H9 (cell line): ENCODE measurements at regions not wholly inside any gene's neighbourhood (a gene's known extent, or its start where the extent isn't known, plus 50 kb on each side); places are given as distances from the start of the nearest gene placed in this dataset.
"Not testable (repeated sequence)": the region's sequence is repeated elsewhere in the genome, so short reads cannot be mapped to it uniquely, and the experiment has no call there.

Experiments used
- DNase-seq: peaks from one replicate; pipeline ENCODE4 v3.0.0-alpha.2; 2017
- H2AFZ ChIP-seq: one replicate; pipeline ENCODE4 v1.6.1; 2013; ENCODE audit warnings: mild to moderate bottlenecking, low read length, control low read depth, moderate library complexity
- H2AK5ac ChIP-seq: 2 replicates; pipeline ENCODE4 v1.6.1; 2013; ENCODE audit warnings: low read length, control low read depth, mixed read lengths; ENCODE audit not compliant: insufficient read length
- H2BK120ac ChIP-seq: one replicate; pipeline ENCODE4 v1.6.1; 2013; ENCODE audit warnings: low read depth, mild to moderate bottlenecking, low read length, control low read depth, inconsistent platforms; ENCODE audit not compliant: poor library complexity, severe bottlenecking
- H2BK12ac ChIP-seq: 2 replicates; pipeline ENCODE4 v1.6.1; 2013; ENCODE audit warnings: low read length, control low read depth, mixed read lengths, low read depth; ENCODE audit not compliant: insufficient read length
- H2BK15ac ChIP-seq: 2 replicates; pipeline ENCODE4 v1.6.1; 2013; ENCODE audit warnings: low read depth, low read length, control low read depth
- H2BK20ac ChIP-seq: one replicate; pipeline ENCODE4 v1.6.1; 2013; ENCODE audit warnings: low read depth, mild to moderate bottlenecking, low read length, control low read depth, inconsistent platforms; ENCODE audit not compliant: poor library complexity, severe bottlenecking
- H2BK5ac ChIP-seq: 2 replicates; pipeline ENCODE4 v1.6.1; 2013; ENCODE audit warnings: low read length, control low read depth, mixed read lengths; ENCODE audit not compliant: insufficient read length
- H3K14ac ChIP-seq: 2 replicates; pipeline ENCODE4 v1.6.1; 2013; ENCODE audit warnings: low read length, control low read depth; ENCODE audit not compliant: insufficient read depth
- H3K18ac ChIP-seq: 2 replicates; pipeline ENCODE4 v1.6.1; 2013; ENCODE audit warnings: low read depth, mild to moderate bottlenecking, mixed read lengths, low read length, control low read depth; ENCODE audit not compliant: insufficient read length
- H3K23ac ChIP-seq: 2 replicates; pipeline ENCODE4 v1.6.1; 2013; ENCODE audit warnings: low read length, control low read depth, mixed read lengths, low read depth; ENCODE audit not compliant: insufficient read length
- H3K23me2 ChIP-seq: 2 replicates; pipeline ENCODE4 v1.6.1; 2013; ENCODE audit warnings: low read depth, mild to moderate bottlenecking, mixed read lengths, low read length, control low read depth; ENCODE audit not compliant: insufficient read length, poor library complexity, severe bottlenecking
- H3K27ac ChIP-seq: 2 replicates; pipeline ENCODE4 v1.5.1; 2013; ENCODE audit warnings: low read length, control low read depth, mixed read lengths, low read depth; ENCODE audit not compliant: insufficient read length
- H3K27me3 ChIP-seq: 2 replicates; pipeline ENCODE4 v1.6.1; 2013; ENCODE audit warnings: low read length, control low read depth, inconsistent platforms; ENCODE audit not compliant: insufficient read depth
- H3K4ac ChIP-seq: 2 replicates; pipeline ENCODE4 v1.6.1; 2013; ENCODE audit warnings: low read depth, mild to moderate bottlenecking, control low read depth, inconsistent platforms, low read length, moderate library complexity
- H3K4me1 ChIP-seq: 2 replicates; pipeline ENCODE4 v1.6.1; 2013; ENCODE audit warnings: low read length, control low read depth, inconsistent platforms; ENCODE audit not compliant: insufficient read depth
- H3K4me2 ChIP-seq: 2 replicates; pipeline ENCODE4 v1.6.1; 2013; ENCODE audit warnings: low read length, control low read depth, mixed read lengths; ENCODE audit not compliant: insufficient read length, insufficient read depth
- H3K56ac ChIP-seq: 2 replicates; pipeline ENCODE4 v1.6.1; 2013; ENCODE audit warnings: low read depth, mild to moderate bottlenecking, mixed read lengths, low read length, control low read depth; ENCODE audit not compliant: insufficient read length
- H3K79me1 ChIP-seq: 2 replicates; pipeline ENCODE4 v1.6.1; 2013; ENCODE audit warnings: low read depth, mild to moderate bottlenecking, moderate library complexity, low read length, control low read depth, inconsistent platforms; ENCODE audit not compliant: insufficient read depth, poor library complexity, severe bottlenecking
- H3K79me2 ChIP-seq: 2 replicates; pipeline ENCODE4 v1.6.1; 2013; ENCODE audit warnings: low read length, control low read depth, inconsistent platforms; ENCODE audit not compliant: insufficient read depth
- H3K9ac ChIP-seq: 2 replicates; pipeline ENCODE4 v1.6.1; 2013; ENCODE audit warnings: low read length, control low read depth, mixed read lengths; ENCODE audit not compliant: insufficient read length; ENCODE audit errors: extremely low read depth
- H3K9me3 ChIP-seq: one replicate; pipeline ENCODE4 v1.6.1; 2013; ENCODE audit warnings: low read depth, low read length, inconsistent platforms; ENCODE audit not compliant: control insufficient read depth
- H3T11ph ChIP-seq: one replicate; pipeline ENCODE4 v1.6.1; 2013; ENCODE audit warnings: mild to moderate bottlenecking, low read length, control low read depth, inconsistent platforms
- H4K20me1 ChIP-seq: one replicate; pipeline ENCODE4 v1.6.1; 2013; ENCODE audit not compliant: control insufficient read depth, insufficient read length, insufficient read depth
- H4K5ac ChIP-seq: 2 replicates; pipeline ENCODE4 v1.6.1; 2013; ENCODE audit warnings: low read depth, mild to moderate bottlenecking, mixed read lengths, low read length, control low read depth; ENCODE audit not compliant: insufficient read length
- H4K8ac ChIP-seq: replicated peaks from 2 replicates; pipeline ENCODE4 v1.6.1; 2013; ENCODE audit warnings: low read length, control low read depth, mixed read lengths, low read depth; ENCODE audit not compliant: insufficient read length
- H4K91ac ChIP-seq: 2 replicates; pipeline ENCODE4 v1.6.1; 2013; ENCODE audit warnings: low read depth, mild to moderate bottlenecking, moderate library complexity, mixed read lengths, low read length, control low read depth; ENCODE audit not compliant: insufficient read length
- H3K27ac Mint-ChIP-seq, 3 experiments: 2 replicates in 2 of 3; 3 replicates in 1 of 3; pipeline ENCODE4 v1.8.0; 2020 to 2021; ENCODE audit warnings: mixed read lengths in 3 of 3, mild to moderate bottlenecking in 1 of 3, moderate library complexity in 1 of 3
- H3K27me3 Mint-ChIP-seq: 2 replicates; pipeline ENCODE4 v1.8.0; 2021; ENCODE audit warnings: low read depth, mild to moderate bottlenecking, moderate library complexity, mixed read lengths
- H3K36me3 Mint-ChIP-seq, 3 experiments: 2 replicates in 2 of 3; 3 replicates in 1 of 3; pipeline ENCODE4 v1.8.0; 2020 to 2021; ENCODE audit warnings: low read depth in 3 of 3, mixed read lengths in 3 of 3; ENCODE audit not compliant: insufficient read depth in 1 of 3
- H3K4me1 Mint-ChIP-seq, 2 experiments: 2 replicates each; pipeline ENCODE4 v1.8.0; 2020; ENCODE audit warnings: mixed read lengths in 2 of 2
- H3K4me3 Mint-ChIP-seq, 2 experiments: 2 replicates in 1 of 2; 3 replicates in 1 of 2; pipeline ENCODE4 v1.8.0; 2020 to 2021; ENCODE audit warnings: mild to moderate bottlenecking in 2 of 2, mixed read lengths in 2 of 2, moderate library complexity in 1 of 2
- H3K9me3 Mint-ChIP-seq, 2 experiments: 2 replicates in 1 of 2; 3 replicates in 1 of 2; pipeline ENCODE4 v1.8.0; 2020; ENCODE audit warnings: mild to moderate bottlenecking in 2 of 2, mixed read lengths in 2 of 2, moderate library complexity in 1 of 2
- WGBS: extraction: QIAGEN DNeasy Blood & Tissue Kit; methylation state at CpG from one replicate; pipeline ENCODE4 v1.1.7; 2013; ENCODE audit warnings: missing lambda C conversion rate, low lambda C conversion rate, mixed read lengths; ENCODE audit not compliant: insufficient read length; ENCODE audit errors: extremely low coverage; 5-methylcytosine and 5-hydroxymethylcytosine counted together

DNA sequence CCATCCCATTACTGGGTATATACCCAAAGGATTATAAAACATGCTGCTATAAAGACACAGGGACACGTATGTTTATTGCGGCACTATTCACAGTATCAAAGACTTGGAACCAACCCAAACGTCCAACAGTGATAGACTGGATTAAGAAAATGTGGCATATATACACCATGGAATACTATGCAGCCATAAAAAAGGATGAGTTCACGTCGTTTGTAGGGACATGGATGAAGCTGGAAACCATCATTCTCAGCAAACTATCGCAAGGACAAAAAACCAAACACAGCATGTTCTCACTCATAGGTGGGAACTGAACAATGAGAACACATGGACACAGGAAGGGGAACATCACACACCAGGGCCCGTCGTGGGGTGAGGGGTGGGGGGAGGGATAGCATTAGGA, 106.1 kb downstream of the CHD1L start:
- not testable (repeated sequence) for H3K4ac ChIP-seq, H3K14ac ChIP-seq, H3K27ac Mint-ChIP-seq, H3K9me3 ChIP-seq, H3K4me1 Mint-ChIP-seq, H3K23me2 ChIP-seq, H4K91ac ChIP-seq, H3K56ac ChIP-seq, DNase-seq, H3K79me2 ChIP-seq, H4K8ac ChIP-seq, H2BK15ac ChIP-seq, H3K23ac ChIP-seq, H4K20me1 ChIP-seq, H2BK20ac ChIP-seq, H2AFZ ChIP-seq, H3K4me3 Mint-ChIP-seq, H3K18ac ChIP-seq, H3K4me1 ChIP-seq, H4K5ac ChIP-seq, H3K27me3 ChIP-seq, H3K27ac ChIP-seq, H3K4me2 ChIP-seq, H2BK5ac ChIP-seq, H3T11ph ChIP-seq, H2AK5ac ChIP-seq, H3K9ac ChIP-seq, H2BK12ac ChIP-seq, H3K36me3 Mint-ChIP-seq, H3K79me1 ChIP-seq, H2BK120ac ChIP-seq
- no CpG with 5 or more reads among the region's 8 CpGs for WGBS
- peaks cover 8 to 14% of the 10 kb centered on the region in 2 experiments for H3K9me3 Mint-ChIP-seq
- peaks cover 11% of the 10 kb centered on the region for H3K27me3 Mint-ChIP-seq
